IMR-90 (cell line): ENCODE measurements at regions not wholly inside any gene's neighbourhood (a gene's known extent, or its start where the extent isn't known, plus 50 kb on each side); places are given as distances from the start of the nearest gene placed in this dataset.

ENCODE experiments used
- BHLHE40 ChIP-seq: fragments of 150-350 bp; IDR thresholded peaks from 2 replicates; pipeline ENCODE4 v1.6.1; 2016; ENCODE audit warnings: mild to moderate bottlenecking, low read depth, low read length
- RAD21 ChIP-seq: IDR thresholded peaks from 2 replicates; pipeline ENCODE4 v1.6.1; 2012; ENCODE audit warnings: low read length, improper control_type of control experiment
- RCOR1 ChIP-seq: IDR thresholded peaks from 2 replicates; pipeline ENCODE4 v1.6.1; 2012; ENCODE audit warnings: mild to moderate bottlenecking, low read length, improper control_type of control experiment; ENCODE audit not compliant: insufficient replicate concordance

- TF ChIP-seq BHLHE40 (no peak), RCOR1 (no peak), RAD21 (no peak)
Observed at GRCh38 chr21:19268686-19269085, 865.1 kb upstream of the TMPRSS15 start.
